Stimulated activated CD8-positive, alpha-beta memory T cell treated with anti-CD3 and anti-CD28 coated beads, Interleukin-15, amount 100 ng/mL, for 48 hours (primary cell): ENCODE measurements at regions not wholly inside any gene's neighbourhood (a gene's known extent, or its start where the extent isn't known, plus 50 kb on each side); places are given as distances from the start of the nearest gene placed in this dataset.

Experiments used
- DNase-seq, 2 donors: peaks; one replicate each; pipeline ENCODE4 v3.0.0-alpha.2; 2020; ENCODE audit warnings: low read depth in 2 of 2

DNA sequence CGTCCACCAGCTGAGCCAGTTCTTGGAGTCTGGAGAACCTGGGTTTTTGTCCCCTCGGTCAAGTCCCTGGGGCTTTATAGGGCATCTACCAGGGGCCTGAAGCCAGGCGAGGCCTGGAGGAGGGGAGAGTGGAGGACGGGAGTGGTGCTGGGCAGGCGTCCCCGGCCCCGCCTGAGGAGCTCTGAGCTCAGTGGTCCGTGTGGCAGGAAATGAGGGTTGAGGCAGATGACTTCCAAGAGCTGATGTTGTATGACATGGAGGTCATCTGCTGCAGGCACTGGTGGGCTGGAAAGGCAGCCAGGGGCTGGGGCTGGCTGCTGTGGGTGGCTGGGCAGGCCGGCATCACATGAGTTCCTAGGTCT lies 118.5 kb upstream of the HS6ST1 start:
- DNase-seq, result no peak

DNA sequence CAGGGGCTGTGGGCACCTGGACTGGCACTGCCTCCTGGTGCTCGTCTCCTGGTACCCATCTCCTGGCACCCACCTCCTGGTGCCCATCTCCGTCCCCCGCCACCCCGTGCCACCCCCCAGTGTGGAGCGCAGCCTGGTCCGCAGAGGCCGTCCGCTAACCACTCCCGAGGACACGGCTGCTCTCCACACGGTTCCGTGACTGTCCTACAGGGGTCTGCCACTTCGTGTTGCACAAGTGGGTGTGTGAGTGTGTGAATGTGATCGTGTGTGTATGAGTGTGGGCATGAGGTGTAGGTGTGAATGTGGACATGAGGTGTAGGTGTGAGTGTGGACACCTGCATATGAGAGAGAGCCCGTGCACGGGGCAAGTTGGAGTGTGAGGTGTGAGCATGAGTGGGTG lies 119.4 kb upstream of the HS6ST1 start:
- no peak for DNase-seq

DNA sequence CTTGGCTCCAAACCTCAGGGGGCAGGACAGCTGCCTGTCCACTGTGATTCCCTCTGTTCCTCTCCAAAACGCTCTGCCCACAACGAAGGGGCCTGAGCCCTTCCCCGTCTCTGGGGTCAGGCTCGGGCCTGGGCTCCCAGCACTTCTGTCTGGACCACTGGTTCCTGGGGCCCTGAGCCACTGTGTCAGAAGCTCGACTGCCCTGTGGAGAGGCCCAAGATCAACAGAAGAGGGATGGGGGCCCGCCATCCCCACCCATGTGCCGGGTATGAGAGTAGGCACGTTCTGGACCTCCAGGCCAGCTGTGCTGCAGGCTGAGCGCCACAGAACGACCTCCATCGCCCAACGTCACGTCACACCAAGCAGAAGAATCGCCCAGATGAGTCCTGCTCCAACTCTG lies 119.9 kb upstream of the HS6ST1 start:
- DNase-seq, result no peak

DNA sequence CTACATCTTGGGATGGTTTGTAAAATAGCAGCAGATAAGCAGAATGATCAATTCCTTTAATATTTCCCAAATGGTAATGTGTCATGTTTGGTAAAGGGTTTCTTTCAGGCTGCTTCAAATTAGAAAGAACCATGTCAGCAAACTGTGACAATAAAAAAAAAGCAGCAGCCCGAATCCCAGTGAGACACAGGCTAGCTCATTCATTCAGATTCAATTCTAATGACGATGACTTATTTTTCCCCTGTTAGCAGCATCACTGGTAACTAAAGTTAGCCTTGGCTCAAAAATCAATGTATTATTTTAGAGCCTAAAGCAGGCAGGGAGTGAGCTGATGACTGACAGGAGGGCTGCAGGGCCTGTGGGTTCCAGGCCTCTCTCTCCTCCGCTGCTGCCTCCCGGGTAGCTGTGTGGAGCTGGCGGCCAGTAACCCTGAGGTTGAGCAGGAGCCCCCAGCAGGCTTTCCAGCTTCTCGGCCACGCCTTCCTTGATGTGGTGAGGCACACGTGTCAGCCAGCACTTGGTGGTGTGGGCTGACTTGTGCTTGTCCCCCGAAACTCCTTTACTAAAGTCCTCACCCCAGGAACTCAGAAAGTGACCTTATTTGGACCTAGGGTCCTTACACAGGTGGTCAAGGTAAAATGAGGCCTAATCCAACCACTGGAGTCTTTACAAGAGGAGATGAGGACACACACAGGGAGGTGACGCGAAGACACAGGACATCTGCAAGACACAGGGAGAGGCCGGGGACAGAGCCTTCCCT lies 120.5 kb upstream of the HS6ST1 start:
- DNase-seq, result no peak

DNA sequence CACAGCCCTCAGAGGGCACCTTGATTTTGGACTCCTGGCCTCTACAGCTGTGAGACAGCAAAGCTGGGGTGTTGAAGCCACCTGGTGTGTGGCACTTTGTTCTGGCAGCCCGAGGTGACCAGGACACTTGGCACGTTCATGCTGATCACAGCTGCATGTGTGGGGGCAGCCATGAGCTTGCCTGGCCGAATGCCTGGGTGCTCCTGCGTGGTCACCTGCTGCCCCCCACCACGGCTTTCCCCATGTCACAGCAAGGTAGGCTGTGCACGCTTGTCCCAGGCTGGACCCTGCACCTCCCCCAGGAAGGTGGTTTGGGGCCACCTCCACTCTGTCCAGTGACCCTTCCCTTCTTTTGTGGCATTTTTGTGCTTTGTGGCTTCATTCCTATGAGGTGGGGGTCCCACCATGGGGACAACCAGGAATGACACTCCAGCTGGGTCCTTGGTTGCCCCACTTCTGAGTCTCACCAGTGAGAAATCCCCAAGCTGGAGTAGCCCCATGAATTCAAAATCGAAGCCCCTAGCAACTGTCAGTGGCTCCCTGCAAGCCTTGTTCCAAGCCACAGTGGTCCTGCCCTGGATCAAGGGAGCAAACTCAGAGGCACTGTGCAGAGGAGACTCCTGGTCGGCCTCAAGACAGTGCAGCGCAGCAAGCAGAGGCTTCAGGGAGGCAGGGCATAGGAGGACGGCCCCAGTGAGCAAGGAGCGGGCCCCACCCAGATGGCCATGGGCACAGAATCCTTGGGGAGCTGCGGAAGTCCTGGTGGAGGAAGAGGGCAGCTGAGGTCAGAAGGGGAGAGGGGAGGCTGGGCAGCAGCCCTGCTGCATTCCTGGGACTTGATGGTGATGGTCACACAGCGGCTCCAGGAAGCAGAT lies 121.4 kb upstream of the HS6ST1 start:
- DNase-seq, result no peak

DNA sequence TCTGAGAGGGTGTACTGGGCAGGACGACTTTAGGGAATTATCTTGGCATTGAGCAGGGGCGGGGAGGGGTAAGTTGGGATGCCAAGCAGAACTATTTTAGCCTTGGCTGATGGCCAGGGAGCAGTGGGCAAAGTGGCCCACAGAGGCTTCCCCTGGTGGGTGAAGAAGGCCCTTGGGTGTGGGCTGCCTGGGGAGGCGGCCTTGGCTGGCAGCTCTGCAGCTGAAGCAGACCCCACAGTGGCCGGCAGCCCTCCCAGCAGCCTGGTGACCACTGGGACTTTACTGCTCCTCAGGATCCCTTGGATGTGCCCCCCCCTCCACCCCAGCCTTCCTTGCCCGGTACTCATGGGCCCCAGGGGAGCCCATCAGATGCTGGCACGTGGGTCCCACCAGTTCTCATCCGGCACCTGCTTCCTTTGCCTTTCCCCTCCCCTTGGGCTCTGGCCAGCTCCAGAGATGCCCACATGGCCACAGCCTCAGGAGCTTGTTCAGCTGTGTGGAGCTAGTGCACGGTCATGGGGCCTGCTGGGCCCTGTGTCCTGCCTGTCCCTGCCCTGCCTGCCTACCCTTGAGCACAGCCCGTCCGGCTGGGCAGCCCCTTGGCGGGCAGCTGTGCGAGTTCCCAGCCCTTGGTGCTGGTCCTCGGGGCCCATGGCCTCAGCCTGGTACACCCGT lies 122.1 kb upstream of the HS6ST1 start:
- DNase-seq, result no peak

DNA sequence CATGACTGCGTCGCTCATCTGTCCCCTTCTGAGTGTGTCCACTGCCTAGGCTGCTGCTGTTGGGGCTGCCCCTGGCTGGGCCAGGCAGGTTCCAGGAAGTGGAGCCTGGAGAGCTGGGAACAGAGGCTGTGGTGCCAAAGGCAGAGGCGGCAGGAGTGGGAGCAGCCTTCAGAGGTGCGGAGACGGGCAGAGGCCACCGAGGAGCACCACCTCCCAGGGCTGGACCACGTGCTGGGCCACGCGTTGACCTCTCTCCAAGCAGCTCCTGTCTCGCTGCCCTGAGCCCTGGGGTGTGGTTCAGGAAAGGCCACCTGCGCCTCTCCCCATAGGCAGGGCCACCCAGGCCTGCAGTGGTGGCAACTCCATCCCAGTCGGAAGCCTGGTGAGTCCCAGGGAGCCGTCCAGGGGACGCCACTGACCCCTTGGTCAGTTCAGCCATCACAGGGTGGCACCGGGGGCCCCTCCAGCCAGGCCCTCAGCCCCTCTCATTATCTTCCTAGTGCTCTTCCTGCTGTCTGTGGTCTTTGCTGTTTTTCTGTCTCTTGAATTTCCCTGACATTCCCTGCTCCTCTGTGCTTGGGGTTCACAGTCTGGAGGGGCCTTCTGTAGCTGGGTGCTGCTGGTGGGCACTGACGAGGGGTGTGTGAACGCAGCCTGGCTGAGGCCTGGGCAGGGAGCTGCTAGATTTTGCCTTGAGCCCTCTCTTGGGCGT lies 122.8 kb upstream of the HS6ST1 start:
- no peak for DNase-seq

DNA sequence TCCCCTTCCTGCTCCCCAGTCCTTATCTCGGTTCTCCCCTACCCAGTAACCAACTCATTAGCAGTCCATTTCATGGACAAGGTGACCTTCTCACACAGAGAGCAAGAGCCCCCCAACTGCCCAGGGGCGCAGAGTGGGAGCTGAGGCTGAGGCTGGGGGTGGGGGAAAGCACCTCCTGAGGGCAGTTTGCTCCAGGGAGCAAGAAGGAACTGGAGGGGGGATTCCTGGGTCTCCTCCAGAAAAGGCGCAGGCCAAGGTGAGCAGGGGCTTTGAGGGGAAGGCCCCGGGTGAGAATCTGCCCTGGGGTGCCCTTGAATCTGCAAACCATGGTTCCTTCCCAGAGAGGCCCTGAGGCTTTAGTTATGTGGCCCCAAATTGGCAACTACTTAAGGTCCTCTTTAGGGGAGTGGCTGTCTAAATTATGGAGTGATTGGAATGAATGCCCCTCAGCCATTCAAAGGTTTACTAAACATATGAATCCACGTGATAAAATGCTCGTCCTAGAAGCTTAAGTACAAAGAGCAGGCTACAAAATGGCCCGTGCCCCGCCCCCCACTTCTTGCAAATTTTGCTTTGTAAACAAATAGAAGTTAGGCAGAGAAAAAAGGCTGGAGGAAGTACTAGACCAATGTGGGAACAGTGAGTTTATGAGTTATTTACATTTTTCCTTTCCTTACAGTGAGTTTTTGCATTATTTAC lies 123.5 kb upstream of the HS6ST1 start:
- DNase-seq, result no peak

DNA sequence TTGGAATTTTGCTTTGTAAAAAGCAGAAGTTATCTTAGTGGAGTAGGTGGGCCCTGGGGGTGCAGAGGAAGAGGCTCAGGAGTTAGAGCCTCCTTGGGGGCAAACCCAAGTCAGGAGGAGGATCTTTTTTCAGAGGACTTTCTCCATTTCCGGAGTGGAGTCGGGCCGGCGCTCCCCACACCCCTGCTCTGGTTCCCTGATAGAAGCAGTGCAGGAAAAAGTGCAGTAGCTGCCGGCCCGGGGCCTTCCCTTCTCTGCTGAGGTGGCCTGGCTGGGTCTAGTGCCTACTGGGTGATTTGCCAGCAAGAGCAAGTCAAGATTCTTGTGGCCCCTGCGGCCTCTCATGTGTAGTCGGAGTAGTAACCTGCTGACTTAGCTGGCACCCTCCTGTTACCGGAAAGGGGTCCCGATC lies 124.2 kb upstream of the HS6ST1 start:
- DNase-seq, result no peak

DNA sequence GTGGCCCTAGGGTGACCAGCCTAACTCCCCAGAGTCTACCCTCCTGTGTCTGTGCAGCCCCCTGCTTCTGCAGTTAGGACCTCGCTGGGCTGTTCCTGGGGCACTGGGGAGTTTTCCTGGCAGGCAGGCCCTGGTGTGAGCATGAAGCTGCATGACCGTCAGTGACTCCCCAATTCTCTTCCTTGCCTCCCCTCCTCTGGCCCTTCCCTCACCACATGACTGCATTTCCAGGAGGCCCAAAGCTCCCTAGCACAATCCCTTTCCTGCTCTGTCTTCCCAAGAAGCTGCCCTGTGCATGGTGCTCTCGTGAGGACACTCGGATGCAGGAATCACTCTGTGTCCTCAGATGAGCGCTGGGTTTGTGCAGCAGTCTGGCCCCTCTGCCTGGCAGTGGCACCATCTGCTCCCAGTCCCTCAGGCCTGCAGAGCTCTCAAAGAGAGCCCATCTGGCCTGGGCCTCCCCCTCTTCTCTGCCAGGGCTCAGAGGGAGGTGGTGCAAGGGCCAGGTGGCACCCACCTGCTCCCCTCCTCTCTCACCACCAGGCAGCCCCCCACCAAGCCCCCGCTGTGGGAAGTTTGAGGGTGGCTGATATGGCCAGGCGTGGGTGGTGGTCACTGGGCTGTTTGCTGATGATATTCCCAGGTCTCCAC lies 125.6 kb upstream of the HS6ST1 start:
- no peak for DNase-seq

DNA sequence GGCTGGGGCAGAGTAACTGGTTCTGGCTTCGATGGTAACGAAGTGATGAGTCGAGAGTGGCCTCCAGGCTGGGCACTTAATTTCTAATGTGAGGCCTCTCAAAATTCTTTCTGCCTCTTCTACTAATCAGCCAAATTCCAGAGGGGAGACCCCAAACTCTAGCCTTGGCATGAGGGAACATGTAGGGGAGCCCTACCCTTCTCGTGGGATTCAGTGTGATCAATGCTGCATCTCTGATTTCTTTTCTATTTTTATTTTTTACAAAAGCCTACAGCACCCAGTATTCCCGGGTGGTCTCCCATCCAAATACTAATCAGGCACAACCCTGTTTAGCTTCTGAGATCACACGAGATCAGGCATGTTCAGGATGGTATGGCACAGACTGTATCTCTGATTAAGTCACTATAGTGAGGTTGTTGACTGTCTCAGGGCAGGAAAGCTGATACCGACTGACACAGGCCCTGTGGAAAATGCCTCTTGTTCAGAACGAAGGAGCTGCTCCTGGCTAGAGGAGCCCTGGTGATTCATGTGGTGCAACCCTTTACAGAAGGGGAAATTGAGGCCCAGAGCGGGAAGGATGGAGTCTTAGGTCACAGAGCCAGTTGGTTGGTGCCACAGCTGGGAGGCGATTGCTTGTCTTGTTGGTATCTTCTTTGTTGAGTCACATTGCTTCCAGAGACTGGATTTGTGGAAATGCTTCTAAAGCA lies 126.3 kb upstream of the HS6ST1 start:
- DNase-seq, result no peak

DNA sequence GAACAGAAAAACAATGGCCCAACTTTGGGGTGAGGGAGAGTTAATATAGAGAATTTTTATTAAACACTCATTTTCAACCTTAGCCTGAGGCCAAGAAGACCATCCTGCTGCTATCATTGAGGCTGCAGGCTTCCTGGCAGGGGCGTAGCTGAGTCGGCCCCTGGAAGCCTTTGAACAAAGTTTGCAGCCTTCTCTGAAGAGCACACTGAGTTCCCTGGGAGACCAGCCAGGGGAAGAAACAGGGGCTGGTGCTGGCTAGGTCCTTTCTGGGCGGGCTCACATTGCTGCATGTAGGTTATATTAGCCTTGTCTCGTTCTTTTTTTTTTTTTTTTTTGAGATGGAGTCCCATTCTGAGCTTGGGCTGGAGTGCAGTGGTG lies 126.8 kb upstream of the HS6ST1 start:
- no peak for DNase-seq

DNA sequence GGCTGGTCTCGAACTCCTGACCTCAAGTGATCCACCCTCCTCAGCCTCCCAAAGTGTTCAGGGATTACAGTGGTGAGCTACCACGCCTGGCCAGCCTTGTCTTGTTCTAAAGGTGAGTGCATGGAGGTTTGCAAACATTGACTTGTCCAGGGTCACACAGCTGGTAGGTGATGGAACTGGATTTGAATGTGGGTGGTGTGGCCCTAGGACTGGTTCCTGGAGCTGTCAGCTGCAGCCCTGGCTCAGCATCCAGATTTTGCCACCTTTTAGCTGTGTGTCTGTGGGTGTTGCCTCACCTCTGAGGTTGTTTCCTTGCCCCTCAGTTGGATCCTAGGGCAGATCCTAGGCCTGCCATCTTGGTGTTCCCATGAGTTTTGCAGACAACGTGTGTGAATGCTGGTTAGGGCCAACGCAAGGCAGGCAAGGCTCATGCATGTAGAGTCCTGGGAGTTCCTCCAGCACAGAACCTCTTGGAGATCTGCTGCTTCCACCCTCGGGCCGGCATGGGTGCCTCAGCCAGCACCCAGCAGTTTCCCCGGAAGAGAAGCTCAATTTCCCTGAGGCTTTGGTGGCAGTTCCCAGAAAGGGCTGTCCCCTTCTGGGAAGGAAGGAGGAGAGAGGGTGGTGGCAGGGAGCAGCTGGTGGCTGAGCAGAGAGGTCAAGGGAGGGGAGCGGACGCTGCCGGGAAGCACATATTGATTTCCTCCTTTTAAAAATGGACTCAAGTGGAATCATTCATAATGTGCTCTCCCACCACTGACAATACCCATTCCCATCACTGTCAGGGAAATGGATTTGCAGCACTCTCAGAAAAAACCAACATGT lies 127.6 kb upstream of the HS6ST1 start:
- no peak for DNase-seq

DNA sequence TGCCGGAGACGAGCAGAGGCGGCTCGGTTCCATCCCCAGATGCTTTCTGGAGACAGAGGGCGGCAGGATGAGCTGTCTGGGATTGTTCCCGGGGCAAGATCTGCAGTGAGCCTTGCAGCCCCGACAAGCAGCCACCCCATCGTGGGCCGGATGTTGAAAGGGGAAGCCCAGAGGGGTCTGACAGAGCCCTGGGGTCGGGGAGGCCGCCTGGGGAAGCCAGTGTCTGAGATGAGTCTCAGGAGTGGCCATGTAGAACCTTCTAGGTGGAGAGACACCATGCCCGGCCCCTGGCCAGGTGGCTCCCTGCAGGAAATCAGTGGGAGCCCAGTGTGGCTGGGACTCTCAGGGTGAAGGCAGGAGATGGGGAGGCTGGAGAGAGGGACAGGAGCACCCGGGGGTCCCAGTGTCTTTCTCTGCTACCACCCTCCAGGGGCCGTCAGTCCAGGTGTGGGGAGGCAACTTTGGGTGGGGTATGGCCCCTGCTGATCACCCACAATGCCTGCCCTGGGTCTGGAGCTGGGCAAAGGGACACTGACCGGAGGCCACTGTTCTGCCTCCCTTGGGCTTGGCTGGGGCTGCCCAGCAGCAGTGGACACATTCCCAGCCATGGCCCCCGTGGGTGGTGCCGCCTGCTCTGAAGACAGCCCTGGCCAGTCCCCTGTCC lies 128.3 kb upstream of the HS6ST1 start:
- no peak for DNase-seq

DNA sequence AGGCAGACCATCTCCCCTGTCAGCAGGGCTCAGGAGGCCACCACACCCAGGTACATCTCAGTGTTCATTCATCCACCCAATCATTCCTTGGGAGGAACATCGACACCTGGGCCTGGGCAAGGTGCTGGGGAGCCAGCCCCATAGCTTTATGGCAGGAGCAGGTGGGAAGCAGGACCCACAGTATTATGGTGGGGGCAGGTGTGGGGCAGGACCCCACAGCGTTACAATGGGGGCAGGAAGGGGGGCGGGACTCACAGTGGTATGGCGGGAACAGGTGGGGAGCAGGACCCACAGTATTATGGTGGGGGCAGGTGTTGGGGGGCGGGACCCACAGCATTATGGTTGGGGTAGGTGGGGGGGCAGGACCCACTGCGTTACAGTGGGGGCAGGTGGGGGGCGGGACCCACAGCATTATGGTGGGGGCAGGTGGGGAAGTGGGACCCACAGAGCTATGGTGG lies 128.9 kb upstream of the HS6ST1 start:
- DNase-seq, result no peak

DNA sequence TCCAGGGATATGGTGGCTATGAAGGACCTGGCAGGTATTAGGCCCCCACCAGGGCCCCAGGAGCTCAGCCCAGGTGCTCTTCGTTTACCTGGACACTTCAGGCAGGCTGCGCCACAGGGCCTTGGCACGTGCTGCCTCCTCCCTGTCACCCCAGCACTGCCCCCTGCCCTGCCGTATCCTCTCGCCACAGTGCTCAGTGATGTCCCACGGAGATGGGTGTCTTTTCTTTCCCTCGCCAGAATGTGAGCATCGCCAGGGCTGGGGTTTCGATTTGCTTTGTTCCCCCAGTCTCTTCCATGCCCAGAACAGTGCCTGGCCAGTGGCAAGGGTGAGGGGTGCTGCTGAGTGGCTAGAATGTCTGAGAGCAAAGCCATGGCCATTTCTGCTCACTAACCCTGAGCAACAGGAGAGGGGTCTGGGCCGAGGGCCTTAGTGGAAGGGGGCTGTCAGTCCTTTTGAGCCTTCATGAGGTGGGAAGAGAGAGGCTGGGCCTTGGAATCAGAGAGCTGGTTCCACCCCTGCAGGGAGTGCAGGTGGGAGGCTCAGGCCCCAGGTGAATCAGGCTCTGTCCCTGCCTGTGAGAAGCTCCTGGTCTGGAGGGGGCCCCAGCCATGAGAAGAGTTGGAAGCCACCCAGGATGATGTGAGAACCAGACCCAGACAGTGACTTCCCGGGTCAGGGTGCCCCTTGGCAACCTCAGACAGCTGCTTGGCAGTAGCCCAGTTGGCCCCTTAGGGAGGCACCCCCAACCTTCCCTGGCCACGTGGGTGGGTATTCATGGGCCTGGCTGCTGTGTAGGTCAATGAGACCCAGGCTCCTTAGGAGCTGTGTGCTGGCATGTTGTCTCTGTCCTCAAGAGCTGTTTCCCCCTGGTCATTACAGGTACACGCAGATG lies 129.9 kb upstream of the HS6ST1 start:
- no peak for DNase-seq

DNA sequence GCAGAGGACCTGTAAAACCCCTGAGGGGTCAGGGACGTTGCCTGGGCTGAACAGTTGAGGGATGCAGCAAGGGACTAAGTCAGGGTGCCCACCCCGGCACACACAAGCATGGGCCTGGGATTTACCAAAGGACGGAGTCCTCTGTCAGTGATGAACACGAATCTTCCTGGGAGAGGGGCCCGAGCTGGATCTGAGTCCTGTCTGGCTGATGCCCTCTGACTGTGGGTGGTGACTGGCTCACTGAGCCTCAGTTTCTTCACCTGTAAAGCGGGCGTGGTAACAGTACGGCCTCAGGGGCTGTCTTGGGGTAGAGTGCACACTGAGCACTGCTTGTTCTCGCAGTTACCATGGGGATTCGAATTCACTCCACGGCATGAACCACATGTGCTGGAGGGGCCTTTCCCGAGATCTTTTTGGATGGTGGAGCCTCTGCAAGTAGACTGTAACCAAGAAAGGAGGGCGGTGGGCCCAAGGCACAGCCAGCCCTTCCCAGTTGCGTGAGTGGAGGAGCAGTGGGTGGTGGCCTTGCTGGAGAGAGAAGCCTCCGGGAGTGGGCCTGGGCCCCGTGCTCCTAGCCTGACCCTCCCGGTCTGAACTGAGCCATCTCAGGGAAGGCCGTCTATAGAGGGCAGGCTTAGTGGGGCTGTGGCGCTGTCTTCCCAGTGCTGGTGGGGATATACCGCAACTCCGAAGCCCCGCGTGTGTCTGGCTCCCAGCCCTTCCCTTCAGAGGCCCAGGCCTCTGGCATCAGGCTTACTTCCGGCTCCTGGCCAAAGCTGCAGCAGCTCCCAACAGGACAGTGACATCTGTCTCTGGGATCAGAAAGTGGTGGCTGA lies 130.8 kb upstream of the HS6ST1 start:
- no peak for DNase-seq
